Loucy (cell line): ENCODE measurements at regions not wholly inside any gene's neighbourhood (a gene's known extent, or its start where the extent isn't known, plus 50 kb on each side); places are given as distances from the start of the nearest gene placed in this dataset.

Source experiments
- H2AFZ ChIP-seq: fragments of 200-600 bp; sonication (generic); 2 replicates; pipeline ENCODE4 v1.6.0; 2016; ENCODE audit warnings: antibody characterized with exemption, mild to moderate bottlenecking, low read length, moderate library complexity
- H3F3A ChIP-seq: fragments of 200-600 bp; 2 replicates; pipeline ENCODE4 v1.6.0; 2016; ENCODE audit warnings: antibody characterized with exemption, low read depth, mild to moderate bottlenecking
- H3K27me3 ChIP-seq: fragments of 200-600 bp; sonication (generic); 2 replicates; pipeline ENCODE4 v1.6.1; 2014; ENCODE audit warnings: low read length, mild to moderate bottlenecking; ENCODE audit not compliant: insufficient read depth, poor library complexity, severe bottlenecking
- H3K36me3 ChIP-seq: fragments of 200-600 bp; sonication (generic); 2 replicates; pipeline ENCODE4 v1.6.1; 2016; ENCODE audit warnings: low read length; ENCODE audit not compliant: insufficient read depth
- H3K4me1 ChIP-seq: fragments of 200-600 bp; sonication (generic); 2 replicates; pipeline ENCODE4 v1.5.1; 2014; ENCODE audit warnings: low read length, mild to moderate bottlenecking; ENCODE audit not compliant: insufficient read depth, poor library complexity, severe bottlenecking
- H3K4me2 ChIP-seq: fragments of 200-600 bp; sonication (generic); 2 replicates; pipeline ENCODE4 v1.6.0; 2014; ENCODE audit warnings: antibody characterized with exemption, low read length, low read depth, mild to moderate bottlenecking; ENCODE audit not compliant: poor library complexity, severe bottlenecking
- H3K4me3 ChIP-seq: fragments of 200-600 bp; sonication (generic); 2 replicates; pipeline ENCODE4 v1.5.1; 2014; ENCODE audit warnings: low read length, mild to moderate bottlenecking, mixed read lengths; ENCODE audit not compliant: poor library complexity, severe bottlenecking
- H3K79me2 ChIP-seq: fragments of 200-600 bp; sonication (generic); 2 replicates; pipeline ENCODE4 v1.6.1; 2014; ENCODE audit warnings: low read length; ENCODE audit not compliant: insufficient read depth
- H3K9ac ChIP-seq: fragments of 200-600 bp; sonication (generic); 2 replicates; pipeline ENCODE4 v1.6.0; 2014; ENCODE audit warnings: mild to moderate bottlenecking, low read depth, low read length, moderate library complexity; ENCODE audit not compliant: poor library complexity, severe bottlenecking
- H3K9me2 ChIP-seq: fragments of 200-600 bp; sonication (generic); replicated peaks from 2 replicates; pipeline ENCODE4 v1.6.1; 2016; ENCODE audit warnings: low read depth, low read length, mixed read lengths
- H3K9me3 ChIP-seq: fragments of 200-600 bp; sonication (generic); 2 replicates; pipeline ENCODE4 v1.6.1; 2014; ENCODE audit warnings: mild to moderate bottlenecking, antibody characterized with exemption, low read length, low read depth; ENCODE audit not compliant: insufficient read depth
- H4K20me1 ChIP-seq: fragments of 200-600 bp; sonication (generic); 2 replicates; pipeline ENCODE4 v1.6.0; 2014; ENCODE audit warnings: antibody characterized with exemption, low read length, mild to moderate bottlenecking; ENCODE audit not compliant: insufficient read depth, poor library complexity, severe bottlenecking
- CTCF ChIP-seq: fragments of 200-600 bp; sonication (generic); conservative IDR thresholded peaks from 2 replicates; pipeline ENCODE4 v1.5.1; 2014; ENCODE audit warnings: mild to moderate bottlenecking, antibody characterized with exemption, low read length
- EZH2phosphoT487 ChIP-seq: fragments of 200-600 bp; IDR thresholded peaks from 2 replicates; pipeline ENCODE4 v1.6.1; 2018; ENCODE audit warnings: antibody characterized with exemption, mild to moderate bottlenecking, moderate library complexity, borderline replicate concordance

GRCh38 chr2:12282780-12283695, 433.7 kb upstream of the TRIB2 start:
- H3K9me2 ChIP-seq: no peaks in the 10 kb centered on the region
- no peaks in the 10 kb centered on the region for H3K9me3 ChIP-seq
- no peak for TF ChIP-seq CTCF
- no peak for TF ChIP-seq EZH2phosphoT487
- H3K36me3 ChIP-seq: no peaks in the 10 kb centered on the region
- no peaks in the 10 kb centered on the region for H3K79me2 ChIP-seq
- no peaks in the 10 kb centered on the region for H3K27me3 ChIP-seq
- no peaks in the 10 kb centered on the region for H3F3A ChIP-seq
- no peak overlapping the region for H2AFZ ChIP-seq
- peaks cover 21% of the 10 kb centered on the region for H3K4me1 ChIP-seq
- H3K4me3 ChIP-seq: no peak overlapping the region
- no peak overlapping the region for H3K4me2 ChIP-seq
- H4K20me1 ChIP-seq: no peaks in the 10 kb centered on the region
- H3K9ac ChIP-seq: no peak overlapping the region

GRCh38 chr2:12284037-12284436, 432.7 kb upstream of the TRIB2 start:
- no peak for TF ChIP-seq EZH2phosphoT487
- TF ChIP-seq CTCF: no peak
- no peak overlapping the region for H3K4me2 ChIP-seq
- no peak overlapping the region for H3K4me3 ChIP-seq
- H3K36me3 ChIP-seq: no peaks in the 10 kb centered on the region
- H3F3A ChIP-seq: no peaks in the 10 kb centered on the region
- H3K4me1 ChIP-seq: peaks cover 21% of the 10 kb centered on the region
- no peaks in the 10 kb centered on the region for H3K9me2 ChIP-seq
- H2AFZ ChIP-seq: no peak overlapping the region
- no peaks in the 10 kb centered on the region for H3K27me3 ChIP-seq
- no peaks in the 10 kb centered on the region for H3K79me2 ChIP-seq
- no peak overlapping the region for H3K9ac ChIP-seq
- no peaks in the 10 kb centered on the region for H3K9me3 ChIP-seq
- no peaks in the 10 kb centered on the region for H4K20me1 ChIP-seq

- no peaks in the 10 kb centered on the region for H3K79me2 ChIP-seq
- no peak overlapping the region for H3K4me3 ChIP-seq
- H3K9ac ChIP-seq: no peak overlapping the region
- no peaks in the 10 kb centered on the region for H3K9me3 ChIP-seq
- H3K27me3 ChIP-seq: no peaks in the 10 kb centered on the region
- TF ChIP-seq CTCF (no peak), EZH2phosphoT487 (no peak)
- peaks cover 21% of the 10 kb centered on the region for H3K4me1 ChIP-seq
- H2AFZ ChIP-seq: no peak overlapping the region
- no peaks in the 10 kb centered on the region for H3F3A ChIP-seq
- no peak overlapping the region for H3K4me2 ChIP-seq
- H3K9me2 ChIP-seq: no peaks in the 10 kb centered on the region
- no peaks in the 10 kb centered on the region for H3K36me3 ChIP-seq
- no peaks in the 10 kb centered on the region for H4K20me1 ChIP-seq
Measured at GRCh38 chr2:12284487-12284886, 432.2 kb upstream of the TRIB2 start.
